ENCODE measurements at regions not wholly inside any gene's neighbourhood (a gene's known extent, or its start where the extent isn't known, plus 50 kb on each side); places are given as distances from the start of the nearest gene placed in this dataset.

DNA sequence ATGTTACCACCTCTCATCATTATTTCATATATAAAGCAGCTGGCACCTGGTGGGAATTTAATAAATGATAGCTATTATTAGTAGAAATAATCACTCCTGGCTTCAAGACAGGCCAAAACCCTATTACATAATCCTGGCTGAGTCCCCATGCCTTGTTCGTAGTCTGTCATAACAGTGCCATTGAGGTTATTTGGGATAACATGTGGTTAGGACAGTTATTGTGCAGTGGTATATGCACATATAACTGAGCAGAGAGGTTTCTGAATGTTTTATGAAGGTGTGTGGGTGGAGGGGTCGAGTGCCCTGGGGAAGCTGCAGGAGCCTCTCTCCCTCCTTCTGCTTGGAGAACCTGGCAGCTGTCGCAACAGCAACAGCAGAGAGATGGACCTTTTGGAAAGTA, 162.4 kb upstream of the NABP1 start:
- no peak for DNase-seq

DNA sequence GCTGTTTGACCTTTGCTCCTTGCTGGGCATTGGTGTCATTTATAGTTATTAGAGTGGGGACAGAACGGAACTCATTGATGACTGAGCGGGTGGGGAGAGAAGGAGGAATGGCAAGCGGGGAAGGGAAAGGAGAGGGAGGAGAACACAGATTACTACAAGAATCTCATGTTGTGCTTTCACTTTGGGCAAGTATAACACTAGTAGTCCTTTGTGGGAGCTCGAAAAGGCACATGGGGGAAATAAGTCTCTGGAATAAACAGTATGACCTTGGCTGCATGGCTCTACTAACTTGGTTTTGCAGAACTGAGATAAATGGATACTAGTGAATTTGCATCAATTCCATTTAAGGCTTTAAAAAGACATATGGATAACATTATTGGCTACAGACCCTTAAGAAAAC, 161.7 kb upstream of the NABP1 start:
- no peak for DNase-seq

DNA sequence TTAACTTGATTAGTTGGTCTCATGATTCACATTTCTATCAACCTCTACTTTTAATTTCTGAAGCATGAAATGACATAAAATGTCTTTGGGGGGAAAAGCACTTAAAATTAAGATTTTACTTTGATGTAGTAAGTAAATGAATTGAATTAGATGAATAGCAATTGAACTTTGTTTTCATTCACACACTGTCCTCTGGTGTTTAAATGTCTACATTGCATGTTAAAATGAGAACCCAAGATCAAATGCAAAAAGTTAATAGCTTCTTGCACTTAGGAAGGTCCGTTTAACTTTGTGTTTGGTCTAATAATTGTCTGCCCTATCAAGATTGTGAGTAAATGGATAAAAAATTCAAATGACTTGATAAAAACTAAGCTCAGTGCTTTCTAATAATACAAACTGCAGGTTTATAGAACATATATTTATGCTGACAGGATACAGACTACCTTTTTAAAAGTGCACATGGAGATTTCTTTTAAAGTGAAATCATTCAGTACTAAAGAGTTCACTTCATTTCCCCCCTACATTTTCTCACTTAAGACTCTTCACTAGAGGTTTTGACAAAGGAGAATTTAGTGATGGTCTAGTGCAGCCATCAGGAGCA, 156.2 kb upstream of the NABP1 start:
- DNase-seq: no peak

DNA sequence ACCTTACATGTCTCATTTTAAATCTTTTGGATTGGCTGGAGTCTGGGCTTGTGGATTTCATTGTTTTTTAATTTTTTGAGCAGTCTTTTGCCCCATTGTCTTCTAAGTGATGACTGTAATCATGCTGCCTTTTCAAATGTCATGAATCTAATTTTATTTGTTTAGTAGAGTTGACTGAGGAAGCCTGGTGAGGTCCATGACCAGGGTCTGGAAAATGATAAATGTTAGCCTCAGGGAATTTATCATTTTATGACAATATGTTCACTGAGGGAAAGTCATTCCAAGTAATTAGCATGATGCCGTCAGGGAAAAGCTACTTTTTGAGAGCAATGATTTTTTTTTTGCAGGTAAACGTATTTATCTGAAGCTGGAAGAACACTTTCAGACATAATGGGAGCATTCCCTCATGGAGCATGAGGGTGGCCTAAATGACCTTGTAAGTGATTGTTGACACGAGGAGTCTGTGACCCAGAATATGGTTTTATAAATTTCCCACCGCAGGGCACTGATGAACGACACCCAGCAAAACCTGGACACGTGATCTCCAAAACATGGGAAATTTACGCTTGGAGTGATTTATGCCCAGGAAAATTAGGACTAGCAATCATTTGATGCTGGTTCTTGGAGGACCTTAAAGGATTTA, 155.3 kb upstream of the NABP1 start:
- no peak for DNase-seq

DNA sequence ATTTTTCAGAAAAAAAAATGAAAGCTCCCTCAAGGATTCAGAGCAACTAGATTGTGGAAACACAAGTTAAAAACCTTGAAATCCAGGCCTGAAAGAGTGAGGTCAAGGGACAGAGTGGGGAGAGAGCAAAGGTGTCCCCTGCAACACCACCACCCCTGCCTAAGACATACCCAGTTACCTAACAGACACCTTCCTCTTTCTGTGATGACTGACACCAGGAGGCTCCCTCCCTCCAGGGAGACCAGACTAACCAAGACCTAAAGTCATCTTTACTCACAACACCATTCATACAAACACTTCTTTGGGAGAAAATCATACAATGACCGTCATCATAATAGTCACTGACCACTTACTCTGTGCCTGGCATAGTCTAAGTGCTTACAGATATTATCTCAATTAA, 151.8 kb upstream of the NABP1 start:
- DNase-seq: no peak

DNA sequence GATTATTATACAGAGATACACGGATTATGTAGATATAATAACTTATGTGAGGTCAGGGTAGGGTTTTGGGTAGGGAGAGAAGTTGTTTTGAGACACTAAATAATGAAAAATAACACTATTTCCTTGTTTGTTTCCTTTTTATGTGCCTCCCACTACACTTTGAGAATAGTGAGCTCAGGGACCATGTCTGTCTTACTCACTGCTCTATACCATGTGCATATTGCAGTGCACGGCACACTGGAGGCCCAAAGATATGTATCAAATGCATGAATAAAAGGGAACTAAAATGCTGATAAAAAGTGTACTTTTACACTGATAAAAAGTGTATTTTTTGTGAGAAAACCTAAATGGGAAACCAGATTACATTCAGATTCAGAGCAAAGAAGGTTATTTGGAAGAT, 151.4 kb upstream of the NABP1 start:
- DNase-seq: no peak

DNA sequence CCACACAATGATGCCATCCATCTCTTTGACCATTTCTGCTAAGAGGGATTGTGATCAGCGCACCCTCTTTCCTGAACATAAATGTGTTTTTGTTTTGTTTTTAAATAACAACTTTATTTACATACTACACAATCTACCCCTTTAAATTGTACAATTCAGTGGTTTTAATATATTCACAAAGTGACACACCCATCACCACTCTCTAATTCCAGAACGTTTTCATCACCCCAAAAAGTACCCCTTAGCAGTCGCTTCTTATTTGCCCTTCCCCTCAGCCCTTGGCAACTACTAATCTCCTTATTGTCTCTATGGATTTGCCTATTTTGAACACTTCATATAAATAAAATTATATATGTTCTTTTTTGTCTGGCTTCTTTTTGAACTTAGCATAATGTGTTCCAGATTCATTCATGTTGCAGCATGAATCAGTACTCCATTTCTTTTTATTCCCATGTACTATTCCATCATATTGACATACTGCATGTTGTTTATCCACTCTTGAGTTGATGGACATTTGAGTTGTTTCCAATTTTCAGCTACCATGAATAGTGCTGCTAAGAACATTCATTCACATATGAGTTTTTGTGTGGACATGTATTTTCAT, 150.9 kb upstream of the NABP1 start:
- no peak for DNase-seq

DNA sequence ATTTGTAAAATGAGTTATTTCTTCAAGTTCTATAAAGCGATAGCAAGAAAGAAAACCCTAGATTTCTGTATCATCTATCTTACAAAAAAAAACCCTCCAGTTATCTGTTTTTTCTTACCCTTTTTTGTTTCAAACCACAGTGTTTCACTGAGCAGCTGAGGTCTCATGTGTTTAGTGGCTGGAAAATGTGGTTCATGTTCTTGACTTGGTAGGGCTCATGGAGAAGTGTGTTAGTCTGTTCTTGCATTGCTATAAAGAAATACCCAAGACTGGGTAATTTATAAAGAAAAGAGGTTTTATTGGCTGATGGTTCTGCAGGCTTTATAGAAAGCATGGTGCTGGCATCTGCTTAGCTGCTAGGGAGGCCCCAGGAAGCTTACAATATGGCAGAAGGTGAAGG, 147.3 kb upstream of the NABP1 start:
- no peak for DNase-seq

DNA sequence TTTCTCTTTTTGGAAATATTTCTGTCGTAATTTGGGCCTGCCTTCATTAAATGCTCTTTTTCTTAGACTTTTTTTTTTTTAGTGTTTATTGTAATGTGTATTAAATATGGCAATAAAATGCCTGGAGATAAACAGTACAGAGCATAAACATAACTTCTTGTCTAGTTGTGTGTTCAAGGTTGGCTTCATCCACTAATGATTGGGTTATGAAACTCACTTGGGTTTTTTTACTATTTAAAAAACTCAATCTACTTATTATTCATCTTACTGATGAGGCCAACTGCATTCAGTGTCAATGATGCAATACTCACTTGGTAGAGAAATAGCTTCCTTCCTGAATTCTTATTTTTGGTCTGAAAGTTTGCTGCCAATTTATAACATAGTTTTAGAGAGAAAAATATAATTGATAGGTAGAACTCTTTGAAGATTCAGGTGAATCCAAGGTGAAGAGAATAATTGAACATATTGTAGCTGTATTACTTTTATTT, 144.2 kb upstream of the NABP1 start:
- no peak for DNase-seq

DNA sequence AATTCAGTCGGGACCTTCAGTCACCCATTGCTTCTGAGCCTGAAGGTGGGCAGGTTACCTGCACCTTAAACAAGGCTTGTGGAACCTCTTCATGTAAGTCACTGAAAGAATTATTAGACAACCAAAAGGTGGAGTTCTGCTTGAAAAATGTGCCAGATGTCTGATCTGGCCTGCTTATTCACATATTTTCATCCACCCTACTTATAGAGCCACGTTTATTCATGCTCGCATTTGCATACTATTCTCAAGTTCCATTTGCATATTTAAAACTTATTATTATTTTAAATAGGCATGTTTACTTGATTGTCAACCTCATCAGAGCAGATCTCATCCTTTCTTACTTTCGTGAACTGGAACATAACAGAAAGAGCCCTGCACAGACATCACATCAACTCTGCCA, 140.0 kb upstream of the NABP1 start:
- no peak for DNase-seq

DNA sequence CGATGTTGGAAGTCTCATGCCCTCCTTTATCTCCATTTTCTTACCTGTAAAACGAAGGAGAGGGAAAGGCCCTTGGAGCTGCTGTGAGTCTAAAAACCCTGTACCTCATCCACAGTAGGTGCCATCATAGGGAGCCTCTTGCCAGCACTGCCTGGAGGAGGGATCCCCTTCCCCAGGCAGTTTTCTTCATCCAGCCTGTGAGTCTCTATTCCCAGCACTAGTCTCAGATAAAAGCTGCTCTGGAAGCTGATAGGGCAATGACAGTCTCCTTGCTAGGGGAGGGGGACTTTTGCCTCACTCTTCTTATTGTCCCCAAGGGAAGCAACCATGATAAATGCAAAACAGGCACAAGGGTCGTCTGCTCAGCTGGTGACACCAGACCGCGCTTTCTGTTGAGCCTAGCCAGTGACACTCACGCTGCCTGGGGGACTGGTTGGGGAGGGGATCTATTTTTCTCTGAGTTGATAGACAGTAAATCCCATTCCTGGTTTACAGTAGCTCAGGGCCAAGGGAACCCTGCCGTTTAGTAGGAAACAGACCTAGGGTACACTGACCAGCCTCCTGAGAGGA, 139.5 kb upstream of the NABP1 start:
- no peak for DNase-seq

DNA sequence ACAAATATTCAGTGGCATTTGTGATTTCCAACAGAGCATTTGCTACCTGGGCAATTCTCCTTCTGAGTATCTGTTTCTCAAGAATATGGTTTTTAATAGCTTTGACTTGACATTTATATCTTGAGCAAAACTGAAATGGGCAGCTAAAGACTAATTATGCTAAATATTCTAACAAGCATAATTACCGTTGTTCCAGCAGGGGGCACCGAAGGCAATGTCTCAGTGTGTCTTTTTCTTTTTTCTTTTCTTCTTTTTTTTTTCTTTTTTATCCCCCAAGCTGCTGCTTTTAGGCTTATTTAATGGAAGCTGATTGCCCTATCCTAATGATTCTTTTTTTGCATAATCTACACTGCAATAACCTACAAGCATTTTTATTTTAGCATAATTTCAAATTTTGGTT, 138.9 kb upstream of the NABP1 start:
- DNase-seq: peak; percentile 30 to 47

DNA sequence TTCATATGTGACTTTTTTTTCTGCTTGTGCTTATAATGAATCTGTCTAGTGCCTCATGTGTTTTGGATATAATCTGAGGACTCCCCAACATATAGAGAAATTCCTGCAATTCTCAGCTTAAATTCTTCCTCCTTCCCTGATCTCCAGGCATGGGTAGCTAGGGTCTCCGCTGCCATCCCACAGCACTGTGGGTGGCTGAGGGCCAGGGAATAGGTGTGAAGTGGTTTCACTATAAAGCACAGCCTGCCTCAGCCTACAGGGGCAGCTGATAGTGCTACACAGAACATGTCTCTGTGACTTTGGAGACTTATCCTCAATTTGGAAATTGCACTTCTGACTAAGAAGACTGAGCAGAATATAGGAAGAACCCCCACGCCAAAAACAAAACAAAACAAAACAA, 137.3 kb upstream of the NABP1 start:
- DNase-seq: no peak

DNA sequence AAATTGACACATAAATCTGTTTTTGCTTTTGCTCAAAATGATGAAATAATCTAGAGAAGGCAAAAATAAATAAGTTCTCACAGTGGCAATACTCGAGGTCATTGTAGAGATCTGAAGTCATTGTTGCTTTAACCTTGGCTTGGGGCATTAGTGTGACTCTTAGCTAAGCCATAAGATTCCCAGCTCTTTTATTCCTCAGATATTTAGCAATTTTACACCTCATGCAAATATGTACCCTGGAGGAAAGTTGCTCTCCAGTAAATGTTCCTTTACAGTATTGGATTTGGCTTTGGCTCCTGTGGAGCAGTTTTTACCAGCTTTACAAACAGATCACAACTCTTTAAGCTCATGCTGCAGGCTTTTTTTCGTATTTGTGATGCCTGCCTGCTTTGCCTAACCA, 134.2 kb upstream of the NABP1 start:
- no peak for DNase-seq

DNA sequence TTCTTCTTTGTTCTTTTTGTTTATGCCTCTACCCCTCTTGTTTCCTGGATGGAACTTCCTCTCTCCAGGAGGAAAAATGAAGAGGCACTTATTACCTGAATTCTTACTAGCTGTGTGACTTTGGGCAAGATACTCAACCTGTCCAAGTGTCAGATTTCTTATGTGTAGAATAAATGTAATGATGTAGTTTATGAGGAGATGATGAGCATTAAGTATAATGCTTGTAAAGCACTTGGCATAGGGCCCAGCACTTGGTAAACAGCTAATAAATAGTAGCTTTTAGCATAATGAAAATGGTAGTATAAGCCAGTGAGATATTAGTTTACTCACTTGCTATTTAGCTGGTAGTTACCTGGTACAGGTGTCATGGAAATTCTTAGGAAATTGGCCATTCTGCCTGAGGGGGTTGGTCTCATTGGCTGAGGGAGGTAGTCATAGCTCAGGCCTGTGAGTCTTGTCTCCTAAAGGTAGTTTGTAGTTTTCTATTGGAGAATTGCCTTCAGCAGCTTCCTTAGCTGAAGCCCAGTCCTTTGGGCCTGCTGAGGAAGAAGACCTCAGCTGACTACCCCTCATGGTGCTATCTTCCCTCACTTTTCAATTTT, 133.4 kb upstream of the NABP1 start:
- DNase-seq: no peak

DNA sequence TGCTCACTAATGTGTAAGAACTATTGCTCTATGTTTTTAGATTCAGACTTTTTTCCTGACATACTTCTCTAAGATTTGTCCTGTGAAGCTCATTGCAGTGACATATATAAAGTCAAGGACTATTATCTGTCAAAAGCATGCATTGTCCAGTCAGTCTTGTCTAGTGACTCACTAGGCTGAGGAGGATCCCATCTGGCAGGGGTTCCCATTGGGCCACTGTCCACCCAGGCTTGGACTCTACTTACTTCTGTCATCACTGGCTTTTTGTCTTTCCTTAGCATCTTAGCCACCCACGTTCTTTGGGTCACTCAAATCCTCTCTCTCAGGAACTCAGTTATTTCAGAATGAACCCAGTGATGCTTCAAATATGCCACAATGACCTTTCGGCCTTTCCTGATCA, 132.6 kb upstream of the NABP1 start:
- no peak for DNase-seq

DNA sequence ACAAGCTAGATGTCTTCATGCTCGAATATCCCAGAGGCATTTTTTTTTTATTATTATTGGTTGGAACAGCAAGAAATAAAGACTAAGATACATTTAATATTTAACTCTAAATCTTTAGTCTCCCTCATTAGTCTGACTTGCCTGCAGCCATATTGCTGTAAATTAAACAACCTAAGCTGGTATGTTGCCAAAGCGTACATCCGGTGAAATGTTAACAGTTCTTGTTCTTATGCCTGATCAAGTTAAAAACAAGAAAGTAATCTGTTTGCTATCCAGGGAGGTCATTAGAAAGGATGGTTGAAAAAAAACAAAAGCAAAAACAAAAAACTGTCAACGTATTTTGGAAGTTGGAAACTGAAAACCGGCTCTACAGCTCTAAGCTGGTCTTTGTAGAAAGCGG, 125.9 kb upstream of the NABP1 start:
- no peak for DNase-seq

DNA sequence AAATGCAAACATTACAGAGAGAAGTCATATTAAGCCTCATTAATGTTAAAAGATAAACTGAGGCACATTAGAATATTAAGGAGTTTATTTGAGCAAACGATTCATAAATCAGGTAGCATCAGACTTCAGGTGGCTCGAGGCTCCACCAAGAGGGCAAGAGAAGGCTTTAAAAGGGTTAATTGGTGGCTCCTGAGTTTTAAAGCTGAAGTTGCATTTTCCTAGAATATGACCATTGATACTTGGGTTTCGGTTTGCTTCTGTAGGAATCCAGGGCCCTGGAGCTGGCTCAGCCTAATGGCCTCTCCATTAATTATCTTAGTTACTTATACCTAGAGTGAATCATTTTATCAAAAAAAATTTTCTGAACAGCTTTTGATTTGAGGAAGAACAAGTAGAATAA, 123.7 kb upstream of the NABP1 start:
- no peak for DNase-seq

DNA sequence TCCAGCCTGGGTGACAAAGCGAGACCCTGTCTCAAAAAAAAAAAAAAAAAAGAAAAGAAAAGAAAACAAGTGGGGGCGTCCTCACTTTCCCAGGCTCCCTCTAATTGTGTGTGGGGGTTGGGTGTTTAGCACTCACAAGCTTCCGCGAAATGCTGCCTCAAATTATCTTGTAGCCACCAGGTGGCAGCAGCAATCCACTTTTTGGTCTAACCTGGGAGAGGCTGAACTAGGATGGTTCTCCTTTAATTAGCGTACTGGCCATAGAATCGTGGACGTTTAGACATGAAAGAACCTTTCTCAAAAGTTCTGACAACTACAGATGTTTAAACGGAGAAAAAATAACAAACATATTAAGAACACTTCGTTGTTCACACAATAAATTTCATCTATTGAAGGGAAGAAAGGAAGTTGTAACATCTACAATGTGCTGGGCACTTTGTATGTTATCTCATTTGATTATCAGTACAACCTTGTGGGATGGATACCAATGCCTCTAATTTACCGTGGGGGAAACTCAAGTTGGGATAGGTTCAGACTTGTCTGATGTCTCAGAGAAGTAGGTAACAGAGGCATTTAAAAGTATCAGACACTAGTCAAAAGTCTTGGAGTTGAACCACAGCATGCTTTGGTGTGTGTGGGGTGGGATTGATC, 122.7 kb upstream of the NABP1 start:
- peak; percentile 86 to 88 for DNase-seq

DNA sequence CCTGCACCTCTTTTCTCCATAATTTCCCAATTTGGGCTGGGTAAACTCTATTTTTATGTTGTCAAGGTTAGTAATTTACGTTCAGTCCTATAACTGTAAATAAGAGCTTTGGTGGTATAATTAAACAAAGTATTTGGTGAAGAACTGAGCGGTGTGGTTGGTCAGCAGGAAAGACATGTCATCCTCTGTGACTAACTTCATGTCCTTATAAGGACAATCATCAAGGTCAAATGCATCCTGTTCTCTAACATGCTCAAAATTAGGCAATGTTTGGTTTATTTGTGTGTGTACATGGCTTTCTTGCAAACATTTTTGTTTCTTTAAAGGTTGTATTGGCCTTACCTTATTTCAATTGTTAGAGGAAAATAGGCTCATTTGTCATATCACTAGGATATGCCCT, 121.5 kb upstream of the NABP1 start:
- no peak for DNase-seq

DNA sequence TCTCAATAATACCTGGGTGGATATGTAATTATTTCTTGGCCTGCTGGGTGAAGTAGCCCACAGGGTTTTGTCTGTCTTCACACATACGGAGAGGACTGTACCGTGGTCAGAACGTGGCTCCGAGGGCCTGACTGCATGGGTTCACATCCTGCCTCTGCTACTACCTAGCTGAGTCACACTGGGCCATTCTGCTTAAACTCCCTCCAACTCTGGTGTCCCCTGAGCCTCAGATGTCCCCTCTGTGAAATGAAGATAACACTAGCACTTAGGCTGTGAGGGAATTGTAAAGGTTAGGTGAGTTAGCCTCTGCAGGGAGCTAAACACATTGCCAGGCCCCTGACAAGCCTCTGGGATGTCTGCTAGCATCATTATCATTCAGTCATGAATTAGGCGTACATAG, 120.1 kb upstream of the NABP1 start:
- DNase-seq: no peak

DNA sequence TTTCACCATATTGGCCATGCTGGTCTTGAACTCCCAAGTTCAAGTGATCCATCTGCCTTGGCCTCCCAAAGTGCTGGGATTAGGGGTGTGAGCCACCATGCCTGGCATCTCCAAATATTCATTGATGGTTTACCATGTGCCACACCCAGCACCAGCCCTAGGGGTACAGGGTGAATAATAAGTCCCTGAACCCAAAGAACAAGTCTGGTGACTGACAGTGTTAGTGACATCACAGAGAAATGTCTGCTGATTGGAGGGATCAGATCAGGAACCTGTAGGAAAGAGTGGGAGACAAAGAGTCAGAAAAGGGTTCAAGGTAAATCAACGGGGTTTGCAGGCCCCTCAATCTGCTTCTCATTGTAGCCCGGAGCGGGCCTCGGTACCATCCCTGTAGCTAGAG, 118.4 kb upstream of the NABP1 start:
- no peak for DNase-seq

DNA sequence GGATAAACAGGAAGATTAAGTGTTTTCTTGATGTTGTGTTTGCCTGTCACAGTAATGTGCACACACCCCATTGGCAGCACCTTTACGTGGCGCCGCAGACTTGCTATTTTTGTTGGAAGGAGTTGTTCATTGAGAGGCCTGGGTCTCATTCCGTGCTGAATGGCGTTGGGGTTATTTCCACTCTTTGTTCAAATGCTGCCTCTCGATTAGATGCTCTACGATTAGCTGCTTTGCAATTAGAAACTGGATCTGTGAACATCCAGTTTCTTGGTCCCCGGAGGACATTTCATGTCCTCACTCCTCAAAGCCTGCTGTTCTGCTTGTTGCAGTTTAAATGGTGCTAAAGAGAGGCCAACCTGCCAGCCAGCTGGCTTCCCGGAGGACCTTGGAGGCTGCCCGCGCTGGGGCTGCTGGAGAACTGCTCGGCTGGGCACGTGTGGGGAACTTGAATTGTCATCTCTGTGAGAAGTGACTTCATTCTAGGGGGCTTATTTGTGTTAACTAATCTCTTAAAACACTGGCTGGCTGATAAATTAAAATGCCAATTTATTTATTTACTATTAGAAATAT, 117.4 kb upstream of the NABP1 start:
- DNase-seq: no peak

All from stimulated activated CD4-positive, alpha-beta T cell treated with anti-CD3 and anti-CD28 coated beads, Interleukin-2, amount 100 ng/mL, for 24 hours (primary cell).